ENCODE measurements at regions not wholly inside any gene's neighbourhood (a gene's known extent, or its start where the extent isn't known, plus 50 kb on each side); places are given as distances from the start of the nearest gene placed in this dataset.
"Not testable (repeated sequence)": the region's sequence is repeated elsewhere in the genome, so short reads cannot be mapped to it uniquely, and the experiment has no call there.

GRCh38 chr1:185434721-185435120 lies 117.7 kb upstream of the IVNS1ABP start:
- no peak for DNase-seq (ENCODE audit: low spot score)

- no peak for DNase-seq (ENCODE audit: low spot score)
These were observed 116.6 kb upstream of the IVNS1ABP start for GRCh38 chr1:185433667-185434066.

- DNase-seq (ENCODE audit: low spot score) = no peak
These were observed 115.9 kb upstream of the IVNS1ABP start for GRCh38 chr1:185432948-185433347.

GRCh38 chr1:185431612-185432011 lies 114.6 kb upstream of the IVNS1ABP start:
- no peak for DNase-seq (ENCODE audit: low spot score)

GRCh38 chr1:185429668-185430067 lies 112.6 kb upstream of the IVNS1ABP start:
- DNase-seq (ENCODE audit: low spot score) = not testable (repeated sequence)

- no peak for DNase-seq (ENCODE audit: low spot score)
These were observed 110.7 kb upstream of the IVNS1ABP start for GRCh38 chr1:185427776-185428175.

GRCh38 chr1:185427264-185427663 lies 110.2 kb upstream of the IVNS1ABP start:
- no peak for DNase-seq (ENCODE audit: low spot score)

GRCh38 chr1:185426848-185427247 lies 109.8 kb upstream of the IVNS1ABP start:
- peak; percentile 70 for DNase-seq (ENCODE audit: low spot score)

- DNase-seq (ENCODE audit: low spot score) = no peak
These were observed 108.1 kb upstream of the IVNS1ABP start for GRCh38 chr1:185425163-185425562.

- DNase-seq (ENCODE audit: low spot score) = no peak
These were observed 104.6 kb upstream of the IVNS1ABP start for GRCh38 chr1:185421485-185422107.

- DNase-seq (ENCODE audit: low spot score) = no peak
These were observed 103.6 kb upstream of the IVNS1ABP start for GRCh38 chr1:185420588-185421081.

- DNase-seq (ENCODE audit: low spot score) = no peak
These were observed 102.7 kb upstream of the IVNS1ABP start for GRCh38 chr1:185419718-185420117.

GRCh38 chr1:185418472-185418871 lies 101.4 kb upstream of the IVNS1ABP start:
- DNase-seq (ENCODE audit: low spot score) = no peak

GRCh38 chr1:185412385-185413087 lies 95.5 kb upstream of the IVNS1ABP start:
- DNase-seq (ENCODE audit: low spot score) = no peak

- DNase-seq (ENCODE audit: low spot score) = no peak
These were observed 92.9 kb upstream of the IVNS1ABP start for GRCh38 chr1:185409763-185410528.

- DNase-seq (ENCODE audit: low spot score) = no peak
These were observed 92.3 kb upstream of the IVNS1ABP start for GRCh38 chr1:185409345-185409744.

GRCh38 chr1:185408700-185409270 lies 91.7 kb upstream of the IVNS1ABP start:
- DNase-seq (ENCODE audit: low spot score) = no peak

GRCh38 chr1:185406691-185407009 lies 89.6 kb upstream of the IVNS1ABP start:
- DNase-seq (ENCODE audit: low spot score) = no peak

GRCh38 chr1:185406006-185406690 lies 89.1 kb upstream of the IVNS1ABP start:
- no peak for DNase-seq (ENCODE audit: low spot score)

GRCh38 chr1:185404907-185405568 lies 88.0 kb upstream of the IVNS1ABP start:
- no peak for DNase-seq (ENCODE audit: low spot score)

GRCh38 chr1:185404291-185404690 lies 87.2 kb upstream of the IVNS1ABP start:
- peak; percentile 70 for DNase-seq (ENCODE audit: low spot score)

- no peak for DNase-seq (ENCODE audit: low spot score)
These were observed 85.9 kb upstream of the IVNS1ABP start for GRCh38 chr1:185402930-185403329.
